ENCODE measurements at regions not wholly inside any gene's neighbourhood (a gene's known extent, or its start where the extent isn't known, plus 50 kb on each side); places are given as distances from the start of the nearest gene placed in this dataset.

DNA sequence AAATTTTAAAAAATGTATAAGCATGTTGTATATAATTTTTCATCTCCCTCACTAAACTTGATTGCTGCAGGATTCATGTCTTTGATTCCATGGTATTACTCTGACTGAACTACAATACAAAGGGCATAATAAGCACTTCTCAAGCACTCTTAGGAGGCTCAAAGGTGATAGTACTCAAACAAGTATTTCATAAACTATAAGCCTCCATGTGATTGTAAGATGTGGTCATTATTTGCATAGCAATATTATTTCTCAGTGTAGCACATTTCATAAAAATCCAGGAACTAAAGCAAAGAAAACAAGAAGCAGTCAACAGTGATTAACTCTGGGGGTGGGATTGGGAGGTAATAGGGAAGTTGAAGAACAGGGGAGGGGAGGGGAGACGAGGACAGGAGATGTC lies 106.2 kb upstream of the DPT start:
- peaks cover 16% of the 10 kb centered on the region for H3K9me3 Mint-ChIP-seq
- ChIA-PET POLR2A (no interaction called here), CTCF (no interaction called here)
- no peak overlapping the region for H3K27ac Mint-ChIP-seq
- no peak for ATAC-seq
- peaks cover 24% of the 10 kb centered on the region for H3K4me1 Mint-ChIP-seq
- H3K4me3 Mint-ChIP-seq = no peak overlapping the region
- TF ChIP-seq SMAD4 (CRISPR knock-in tag; IDR thresholded peaks at IDR 0.05) = no peak
- 0 out of 2 replicates have a peak, but pooled peaks have one; percentile 2 for TF ChIP-seq HMGA2 (CRISPR knock-in tag; IDR thresholded peaks at IDR 0.05)
- no peaks in the 10 kb centered on the region for H3K27me3 Mint-ChIP-seq (ENCODE audit: low read depth)
- H3K36me3 Mint-ChIP-seq = peaks cover 5% of the 10 kb centered on the region
- no peak for DNase-seq (ENCODE audit: low spot score)

DNA sequence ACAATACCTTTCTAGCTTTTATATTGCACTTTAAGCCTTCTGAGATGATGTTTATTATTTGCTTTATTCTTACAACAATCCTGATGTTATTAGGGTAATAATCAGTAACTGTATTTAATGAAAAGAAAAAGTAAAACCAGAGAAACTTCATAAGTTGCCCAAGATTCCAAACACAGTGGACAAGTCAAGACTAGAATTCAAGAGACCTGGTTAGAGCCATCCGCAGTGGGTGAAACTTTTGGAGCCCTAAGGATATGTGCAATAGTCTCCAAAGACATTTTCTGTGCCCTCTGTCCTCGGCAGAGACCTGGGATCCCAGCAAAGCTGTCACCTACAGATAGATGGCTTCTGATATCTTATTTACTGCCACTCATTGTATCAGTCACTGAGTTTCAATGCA lies 106.8 kb upstream of the DPT start:
- H3K9me3 Mint-ChIP-seq = peaks cover 16% of the 10 kb centered on the region
- peaks cover 24% of the 10 kb centered on the region for H3K4me1 Mint-ChIP-seq
- H3K36me3 Mint-ChIP-seq = peaks cover 5% of the 10 kb centered on the region
- no peak for ATAC-seq
- H3K27me3 Mint-ChIP-seq (ENCODE audit: low read depth) = no peaks in the 10 kb centered on the region
- POLR2A ChIA-PET = no interaction called here
- TF ChIP-seq FOXP1 (CRISPR knock-in tag; IDR thresholded peaks at IDR 0.05; ENCODE audit: borderline replicate concordance) = no peak
- H3K27ac Mint-ChIP-seq = no peak overlapping the region
- DNase-seq (ENCODE audit: low spot score) = no peak
- H3K4me3 Mint-ChIP-seq = no peak overlapping the region
- CTCF ChIA-PET = no interaction called here

DNA sequence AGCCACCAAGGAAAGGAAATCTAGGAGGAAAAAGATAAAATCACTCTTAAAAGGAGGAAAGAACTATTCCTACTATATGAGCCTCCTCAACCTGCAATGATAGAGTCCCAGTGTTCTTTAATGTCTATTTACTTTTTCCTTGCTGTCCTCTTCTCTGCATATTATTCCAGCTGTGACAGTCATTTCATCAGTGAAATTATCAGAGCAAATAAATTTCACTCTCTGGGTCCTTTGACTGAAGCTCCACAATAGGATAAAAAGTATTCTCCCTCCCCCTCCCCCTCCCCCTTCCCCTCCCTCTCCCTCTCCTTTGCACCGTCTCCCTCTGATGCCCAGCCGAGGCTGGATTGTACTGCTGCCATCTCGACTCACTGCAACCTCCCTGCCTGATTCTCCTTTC lies 107.5 kb upstream of the DPT start:
- DNase-seq (ENCODE audit: low spot score) (no peak), ATAC-seq (no peak)
- no peaks in the 10 kb centered on the region for H3K27me3 Mint-ChIP-seq (ENCODE audit: low read depth)
- no peak overlapping the region for H3K27ac Mint-ChIP-seq
- H3K4me3 Mint-ChIP-seq = no peak overlapping the region
- H3K9me3 Mint-ChIP-seq = peaks cover 16% of the 10 kb centered on the region
- ChIA-PET CTCF (no interaction called here), POLR2A (no interaction called here)
- peaks cover 5% of the 10 kb centered on the region for H3K36me3 Mint-ChIP-seq
- H3K4me1 Mint-ChIP-seq = peaks cover 21% of the 10 kb centered on the region
- TF ChIP-seq ZNF671 (CRISPR knock-in tag; IDR thresholded peaks at IDR 0.05) (no peak), ERG (CRISPR knock-in tag; IDR thresholded peaks at IDR 0.05) (no peak), ARID4B (CRISPR knock-in tag; IDR thresholded peaks at IDR 0.05; ENCODE audit: borderline replicate concordance) (no peak), KAT7 (CRISPR knock-in tag; IDR thresholded peaks at IDR 0.05; ENCODE audit: borderline replicate concordance) (no peak), SMAD3 (CRISPR knock-in tag; IDR thresholded peaks at IDR 0.05; ENCODE audit: borderline replicate concordance) (no peak), CREM (CRISPR knock-in tag; IDR thresholded peaks at IDR 0.05) (no peak), FOXK1 (CRISPR knock-in tag; IDR thresholded peaks at IDR 0.05) (no peak), SP1 (CRISPR knock-in tag; conservative IDR thresholded peaks at IDR 0.05) (no peak), ATF6 (CRISPR knock-in tag; IDR thresholded peaks at IDR 0.05) (no peak), HMGA2 (CRISPR knock-in tag; IDR thresholded peaks at IDR 0.05) (no peak), NR1H2 (CRISPR knock-in tag; IDR thresholded peaks at IDR 0.05) (no peak), ZBTB21 (CRISPR knock-in tag; IDR thresholded peaks at IDR 0.05; ENCODE audit: borderline replicate concordance) (no peak), USF1 (CRISPR knock-in tag; IDR thresholded peaks at IDR 0.05) (no peak), ZNF219 (CRISPR knock-in tag; IDR thresholded peaks at IDR 0.05; ENCODE audit: borderline replicate concordance) (no peak)
- TF ChIP-seq, protein P1, sequence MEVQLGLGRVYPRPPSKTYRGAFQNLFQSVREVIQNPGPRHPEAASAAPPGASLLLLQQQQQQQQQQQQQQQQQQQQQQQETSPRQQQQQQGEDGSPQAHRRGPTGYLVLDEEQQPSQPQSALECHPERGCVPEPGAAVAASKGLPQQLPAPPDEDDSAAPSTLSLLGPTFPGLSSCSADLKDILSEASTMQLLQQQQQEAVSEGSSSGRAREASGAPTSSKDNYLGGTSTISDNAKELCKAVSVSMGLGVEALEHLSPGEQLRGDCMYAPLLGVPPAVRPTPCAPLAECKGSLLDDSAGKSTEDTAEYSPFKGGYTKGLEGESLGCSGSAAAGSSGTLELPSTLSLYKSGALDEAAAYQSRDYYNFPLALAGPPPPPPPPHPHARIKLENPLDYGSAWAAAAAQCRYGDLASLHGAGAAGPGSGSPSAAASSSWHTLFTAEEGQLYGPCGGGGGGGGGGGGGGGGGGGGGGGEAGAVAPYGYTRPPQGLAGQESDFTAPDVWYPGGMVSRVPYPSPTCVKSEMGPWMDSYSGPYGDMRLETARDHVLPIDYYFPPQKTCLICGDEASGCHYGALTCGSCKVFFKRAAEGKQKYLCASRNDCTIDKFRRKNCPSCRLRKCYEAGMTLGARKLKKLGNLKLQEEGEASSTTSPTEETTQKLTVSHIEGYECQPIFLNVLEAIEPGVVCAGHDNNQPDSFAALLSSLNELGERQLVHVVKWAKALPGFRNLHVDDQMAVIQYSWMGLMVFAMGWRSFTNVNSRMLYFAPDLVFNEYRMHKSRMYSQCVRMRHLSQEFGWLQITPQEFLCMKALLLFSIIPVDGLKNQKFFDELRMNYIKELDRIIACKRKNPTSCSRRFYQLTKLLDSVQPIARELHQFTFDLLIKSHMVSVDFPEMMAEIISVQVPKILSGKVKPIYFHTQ (CRISPR knock-in tag; IDR thresholded peaks at IDR 0.05) = no peak
- TF ChIP-seq, protein P2, sequence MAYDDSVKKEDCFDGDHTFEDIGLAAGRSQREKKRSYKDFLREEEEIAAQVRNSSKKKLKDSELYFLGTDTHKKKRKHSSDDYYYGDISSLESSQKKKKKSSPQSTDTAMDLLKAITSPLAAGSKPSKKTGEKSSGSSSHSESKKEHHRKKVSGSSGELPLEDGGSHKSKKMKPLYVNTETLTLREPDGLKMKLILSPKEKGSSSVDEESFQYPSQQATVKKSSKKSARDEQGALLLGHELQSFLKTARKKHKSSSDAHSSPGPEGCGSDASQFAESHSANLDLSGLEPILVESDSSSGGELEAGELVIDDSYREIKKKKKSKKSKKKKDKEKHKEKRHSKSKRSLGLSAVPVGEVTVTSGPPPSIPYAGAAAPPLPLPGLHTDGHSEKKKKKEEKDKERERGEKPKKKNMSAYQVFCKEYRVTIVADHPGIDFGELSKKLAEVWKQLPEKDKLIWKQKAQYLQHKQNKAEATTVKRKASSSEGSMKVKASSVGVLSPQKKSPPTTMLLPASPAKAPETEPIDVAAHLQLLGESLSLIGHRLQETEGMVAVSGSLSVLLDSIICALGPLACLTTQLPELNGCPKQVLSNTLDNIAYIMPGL (CRISPR knock-in tag; IDR thresholded peaks at IDR 0.05) = no peak
- TF ChIP-seq, protein P3, sequence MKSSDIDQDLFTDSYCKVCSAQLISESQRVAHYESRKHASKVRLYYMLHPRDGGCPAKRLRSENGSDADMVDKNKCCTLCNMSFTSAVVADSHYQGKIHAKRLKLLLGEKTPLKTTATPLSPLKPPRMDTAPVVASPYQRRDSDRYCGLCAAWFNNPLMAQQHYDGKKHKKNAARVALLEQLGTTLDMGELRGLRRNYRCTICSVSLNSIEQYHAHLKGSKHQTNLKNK (CRISPR knock-in tag; IDR thresholded peaks at IDR 0.05) = no peak
